A673 (cell line): ENCODE measurements at regions not wholly inside any gene's neighbourhood (a gene's known extent, or its start where the extent isn't known, plus 50 kb on each side); places are given as distances from the start of the nearest gene placed in this dataset.

Experiments
- CTCF ChIP-seq: fragments of 300-800, 200-600 bp; sonication (generic); conservative IDR thresholded peaks from 2 replicates; pipeline ENCODE4 v1.5.1; 2017; ENCODE audit warnings: low read depth, mild to moderate bottlenecking, antibody characterized with exemption, low read length, moderate library complexity, mixed read lengths
- EZH2 ChIP-seq: fragments of 200-600 bp; sonication (generic); IDR thresholded peaks from 2 replicates; pipeline ENCODE4 v1.6.1; 2017; ENCODE audit warnings: borderline replicate concordance, low read depth, mild to moderate bottlenecking, mixed read lengths, antibody characterized with exemption, low read length; ENCODE audit not compliant: poor library complexity, severe bottlenecking

GRCh38 chr2:22912398-22912797, 472.6 kb upstream of the KLHL29 start:
- TF ChIP-seq CTCF (no peak), EZH2 (no peak)
